K562 (cell line): ENCODE measurements at regions not wholly inside any gene's neighbourhood (a gene's known extent, or its start where the extent isn't known, plus 50 kb on each side); places are given as distances from the start of the nearest gene placed in this dataset.

ENCODE experiments used
- ATAC-seq: fragments of 200-7000 bp; cut with Tn5 transposase; 3 replicates; pipeline ENCODE4 v1.9.1; 2020; ENCODE audit warnings: moderate library complexity
- BruUV-seq: library from RNA; stranded (reverse); fragments of 400-500 nt; replicated peaks from 2 replicates; lab custom pipeline; 2021; lab: Mats Ljungman, UMichigan
- CTCF ChIA-PET: fragments of 300-600 bp; formaldehyde crosslinking; extraction: SDS; loops from one replicate; lab custom pipeline; 2021; ENCODE audit warnings: low intra/inter-chr PET ratio; lab: Yijun Ruan, JAX
- POLR2A ChIA-PET: fragments of 300-600, 350-650 bp; sonication (Branson Sonifier 250); formaldehyde crosslinking; extraction: SDS; loops from one replicate; lab custom pipeline; 2021; ENCODE audit warnings: antibody characterized with exemption, inconsistent platforms; lab: Yijun Ruan, JAX
- DNase-seq, 4 experiments: peaks; one replicate each; pipeline versions ENCODE4 v3.0.0 to v3.0.0-alpha.2; 2011 to 2018; ENCODE audit warnings: low spot score in 3 of 4, mixed read lengths in 3 of 4; ENCODE audit errors: extremely low read depth in 1 of 4
- FAIRE-seq: peaks from 2 replicates; lab custom pipeline; 2011; peaks lifted over from hg19 to GRCh38; lab: Jason Lieb, UNC
- H2AFZ ChIP-seq: 2 replicates; pipeline ENCODE4 v1.6.0; 2011; ENCODE audit warnings: low read depth, low read length, control low read depth, inconsistent platforms
- H3K27ac ChIP-seq: fragments of 200-600 bp; 3 replicates; pipeline ENCODE4 v1.8.0; 2011; ENCODE audit warnings: low read depth, mild to moderate bottlenecking, control low read depth, inconsistent platforms, low read length, moderate library complexity, mixed read lengths; ENCODE audit errors: extremely low read depth
- H3K27me3 ChIP-seq, 2 experiments: fragments of 300-600 bp in 1 of 2; 2 replicates in 1 of 2; 3 replicates in 1 of 2; pipeline versions ENCODE4 v1.6.0 to v1.8.0; 2011; ENCODE audit warnings: inconsistent platforms in 2 of 2, low read length in 2 of 2, mild to moderate bottlenecking in 1 of 2, mixed read lengths in 1 of 2, moderate library complexity in 1 of 2; ENCODE audit not compliant: control insufficient read depth in 2 of 2, insufficient read depth in 2 of 2
- H3K36me3 ChIP-seq: fragments of 300-600 bp; 3 replicates; pipeline ENCODE4 v1.8.0; 2011; ENCODE audit warnings: mild to moderate bottlenecking, low read length, inconsistent platforms; ENCODE audit not compliant: control insufficient read depth, insufficient read depth
- H3K4me1 ChIP-seq, 2 experiments: fragments of 200-600 bp in 1 of 2; replicated peaks in 1 of 2; 2 replicates in 1 of 2; 3 replicates in 1 of 2; pipeline versions ENCODE4 v1.5.1 to v1.8.0; 2011; ENCODE audit warnings: inconsistent platforms in 2 of 2, low read length in 2 of 2, mild to moderate bottlenecking in 1 of 2, mixed read lengths in 1 of 2, moderate library complexity in 1 of 2; ENCODE audit not compliant: control insufficient read depth in 2 of 2, insufficient read depth in 2 of 2
- H3K4me2 ChIP-seq: 2 replicates; pipeline ENCODE4 v1.6.1; 2011; ENCODE audit warnings: low read length, control low read depth, inconsistent platforms, mixed read lengths; ENCODE audit not compliant: insufficient read depth
- H3K4me3 ChIP-seq: fragments of 200-600 bp; sonication (generic), shearing (Covaris generic); 2 replicates; pipeline ENCODE4 v1.5.1; 2016; ENCODE audit warnings: control low read depth, inconsistent platforms
- H3K79me2 ChIP-seq: fragments of 200-600 bp; 3 replicates; pipeline ENCODE4 v1.8.0; 2011; ENCODE audit warnings: low read length, inconsistent platforms; ENCODE audit not compliant: control insufficient read depth, insufficient read depth
- H3K9ac ChIP-seq, 2 experiments: 2 replicates each; pipeline versions ENCODE4 v1.6.0 to v1.6.1; 2011; ENCODE audit warnings: low read depth in 2 of 2, low read length in 2 of 2, control low read depth in 1 of 2, inconsistent platforms in 1 of 2, mild to moderate bottlenecking in 1 of 2, mixed read lengths in 1 of 2; ENCODE audit not compliant: insufficient read depth in 1 of 2
- H3K9me1 ChIP-seq: one replicate; pipeline ENCODE4 v1.6.0; 2011; ENCODE audit warnings: inconsistent platforms, mild to moderate bottlenecking, low read length, moderate library complexity; ENCODE audit not compliant: control insufficient read depth, insufficient read depth
- H3K9me3 ChIP-seq: replicated peaks from 2 replicates; pipeline ENCODE4 v1.5.1; 2011; ENCODE audit warnings: low read depth, low read length, inconsistent platforms; ENCODE audit not compliant: control insufficient read depth, insufficient read depth
- H4K20me1 ChIP-seq: replicated peaks from 2 replicates; pipeline ENCODE4 v1.6.1; 2011; ENCODE audit warnings: low read length, inconsistent platforms, mixed read lengths; ENCODE audit not compliant: control insufficient read depth, insufficient read depth
- ADNP ChIP-seq: fragments of 200-800 bp; sonication (Bioruptor generic); IDR thresholded peaks from 2 replicates; pipeline ENCODE4 v1.6.1; 2016; ENCODE audit warnings: missing genetic modification characterization, missing compliant biosample characterization
- EHMT2 ChIP-seq: fragments of 450-650 bp; IDR thresholded peaks from 2 replicates; pipeline ENCODE4 v1.6.1; 2018; ENCODE audit warnings: antibody characterized with exemption
- GABPB2 ChIP-seq: fragments of 250-450 bp; sonication (Bioruptor Pico); conservative IDR thresholded peaks from 2 replicates; pipeline ENCODE4 v1.5.1; 2021; ENCODE audit warnings: mild to moderate bottlenecking
- JUNB ChIP-seq: fragments of 450-650 bp; formaldehyde crosslinking; conservative IDR thresholded peaks from 2 replicates; pipeline ENCODE4 v1.4.0; 2020; ENCODE audit warnings: mild to moderate bottlenecking
- MEIS2 ChIP-seq: fragments of 450-650 bp; IDR thresholded peaks from 2 replicates; pipeline ENCODE4 v1.6.1; 2014; ENCODE audit warnings: mild to moderate bottlenecking; ENCODE audit not compliant: partially characterized antibody
- MYC ChIP-seq, 2 experiments: fragments of 250-450 bp in 1 of 2; sonication (Bioruptor Pico) in 1 of 2; IDR thresholded peaks; 2 replicates each; pipeline versions ENCODE4 v1.5.1 to v1.6.1; 2012 to 2021; ENCODE audit warnings: low read depth in 2 of 2, borderline replicate concordance in 1 of 2, improper control_type of control experiment in 1 of 2, low read length in 1 of 2, mild to moderate bottlenecking in 1 of 2, moderate library complexity in 1 of 2
- NFATC3 ChIP-seq: fragments of 450-650 bp; IDR thresholded peaks from 2 replicates; pipeline ENCODE4 v1.6.1; 2017; ENCODE audit warnings: mild to moderate bottlenecking
- PCBP1 ChIP-seq: fragments of 200-400 bp; formaldehyde crosslinking; IDR thresholded peaks from 2 replicates; pipeline ENCODE4 v1.6.1; 2018; ENCODE audit warnings: mild to moderate bottlenecking, low read depth, low read length; ENCODE audit not compliant: poor library complexity, severe bottlenecking
- POLR3G ChIP-seq: IDR thresholded peaks from 2 replicates; pipeline ENCODE4 v1.6.1; 2011; ENCODE audit not compliant: insufficient read length, insufficient replicate concordance; ENCODE audit errors: extremely low read depth
- TCF7L2 ChIP-seq: fragments of 150-350 bp; IDR thresholded peaks from 2 replicates; pipeline ENCODE4 v1.6.1; 2016; ENCODE audit warnings: low read depth, mild to moderate bottlenecking, low read length, moderate library complexity
- TCFL5 ChIP-seq: fragments of 250-450 bp; sonication (Bioruptor Pico); conservative IDR thresholded peaks from 2 replicates; pipeline ENCODE4 v1.6.1; 2021; ENCODE audit warnings: mild to moderate bottlenecking, moderate library complexity, matching md5 sums
- ZC3H11A ChIP-seq: IDR thresholded peaks from 2 replicates; pipeline ENCODE4 v1.6.1; 2012; ENCODE audit warnings: low read depth, low read length, improper control_type of control experiment
- ZNF668 ChIP-seq: fragments of 250-450 bp; sonication (Bioruptor Pico); IDR thresholded peaks from 2 replicates; pipeline ENCODE4 v1.8.0; 2022; ENCODE audit warnings: mild to moderate bottlenecking, inconsistent platforms
- ZNF76 ChIP-seq: fragments of 250-450 bp; sonication (Bioruptor Pico); IDR thresholded peaks from 2 replicates; pipeline ENCODE4 v1.4.0; 2020; ENCODE audit warnings: mild to moderate bottlenecking, moderate library complexity, borderline replicate concordance
- ZNF830 ChIP-seq: fragments of 250-450 bp; sonication (Bioruptor Pico); IDR thresholded peaks from 2 replicates; pipeline ENCODE4 v1.5.0; 2021; ENCODE audit warnings: mild to moderate bottlenecking
- WGBS: fragments of 100-300 bp; shearing (Covaris generic); methylation state at CpG from one replicate; pipeline ENCODE4 v1.1.6; 2016; ENCODE audit warnings: low coverage, mixed read lengths; ENCODE audit not compliant: insufficient coverage; ENCODE audit errors: missing lambda C conversion rate; 5-methylcytosine and 5-hydroxymethylcytosine counted together
- in situ Hi-C: fragments of 300-500 bp; cut with MboI; formaldehyde crosslinking; loops from 4 replicates; pipeline ENCODE4 v1.15.0; 2018; ENCODE audit warnings: inconsistent platforms, mixed read lengths
- intact Hi-C: fragments of 100-400 bp; cut with micrococcal nuclease; formaldehyde crosslinking; loops from 2 replicates; pipeline ENCODE4 v1.14.2; 2022
- TF ChIP-seq, protein P1 (sequence below): fragments of 250-450 bp; sonication (Bioruptor Pico); IDR thresholded peaks from 2 replicates; pipeline ENCODE4 v1.8.0; 2021; ENCODE audit warnings: moderate library complexity, mild to moderate bottlenecking, inconsistent platforms
- TF ChIP-seq, protein P2 (sequence below): IDR thresholded peaks from 3 replicates; pipeline ENCODE4 v1.6.1; 2011; ENCODE audit warnings: borderline replicate concordance, mild to moderate bottlenecking; ENCODE audit not compliant: insufficient read length, insufficient read depth
- TF ChIP-seq, protein P3 (sequence below): fragments of 450-650 bp; IDR thresholded peaks from 2 replicates; pipeline ENCODE4 v1.7.0; 2016; ENCODE audit warnings: borderline replicate concordance
- TF ChIP-seq, protein P4 (sequence below): sonication (generic); formaldehyde crosslinking; IDR thresholded peaks from 2 replicates; pipeline ENCODE4 v1.8.1; 2023; ENCODE audit warnings: mild to moderate bottlenecking, missing genetic modification reagents

DNA sequence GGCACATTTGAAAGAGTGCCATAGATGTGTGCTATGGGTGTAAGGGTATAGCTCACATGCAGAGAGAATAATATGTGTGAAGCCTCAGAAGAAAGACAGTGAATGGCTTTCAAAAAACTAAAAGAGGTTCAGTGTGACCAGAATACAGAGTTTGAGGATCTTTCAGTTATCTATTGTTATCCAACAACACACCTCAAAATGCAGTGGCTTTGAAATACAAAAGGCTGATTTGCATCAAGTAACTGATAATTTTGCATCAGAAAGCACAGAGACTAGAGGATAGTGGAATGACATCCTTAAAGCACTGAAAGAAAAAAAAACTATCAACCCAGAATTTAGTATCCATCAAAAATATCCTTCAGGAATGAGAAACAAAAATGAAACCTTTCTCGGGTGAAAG lies 131.6 kb upstream of the IGF1 start:
- H3K9me3 ChIP-seq, result no peaks in the 10 kb centered on the region
- H3K27me3 ChIP-seq, result no peaks in the 10 kb centered on the region
- ATAC-seq (no peak), DNase-seq (no peak), FAIRE-seq (no peak)
- no peaks in the 10 kb centered on the region for H3K79me2 ChIP-seq
- no peak overlapping the region for H2AFZ ChIP-seq
- ChIA-PET POLR2A (no interaction called here), CTCF (no interaction called here)
- 0% methylated on average over 1 of the region's 1 CpG for WGBS
- H3K4me2 ChIP-seq, result no peak overlapping the region
- H3K4me1 ChIP-seq, result no peaks in the 10 kb centered on the region
- H3K9me1 ChIP-seq, result no peaks in the 10 kb centered on the region
- no peak overlapping the region for H3K4me3 ChIP-seq
- H3K36me3 ChIP-seq, result no peaks in the 10 kb centered on the region
- H3K27ac ChIP-seq, result no peak overlapping the region
- no TSS peak for BruUV-seq
- no peaks in the 10 kb centered on the region for H4K20me1 ChIP-seq
- in situ Hi-C loops (no loop called here), intact Hi-C loops (no loop called here)
- H3K9ac ChIP-seq, result no peak overlapping the region
- no peak for TF ChIP-seq EHMT2
- TF ChIP-seq, protein P1, sequence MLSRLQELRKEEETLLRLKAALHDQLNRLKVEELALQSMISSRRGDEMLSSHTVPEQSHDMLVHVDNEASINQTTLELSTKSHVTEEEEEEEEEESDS (CRISPR knock-in tag), result no peak
- TF ChIP-seq, protein P2, sequence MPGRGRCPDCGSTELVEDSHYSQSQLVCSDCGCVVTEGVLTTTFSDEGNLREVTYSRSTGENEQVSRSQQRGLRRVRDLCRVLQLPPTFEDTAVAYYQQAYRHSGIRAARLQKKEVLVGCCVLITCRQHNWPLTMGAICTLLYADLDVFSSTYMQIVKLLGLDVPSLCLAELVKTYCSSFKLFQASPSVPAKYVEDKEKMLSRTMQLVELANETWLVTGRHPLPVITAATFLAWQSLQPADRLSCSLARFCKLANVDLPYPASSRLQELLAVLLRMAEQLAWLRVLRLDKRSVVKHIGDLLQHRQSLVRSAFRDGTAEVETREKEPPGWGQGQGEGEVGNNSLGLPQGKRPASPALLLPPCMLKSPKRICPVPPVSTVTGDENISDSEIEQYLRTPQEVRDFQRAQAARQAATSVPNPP, result no peak
- TF ChIP-seq JUNB (CRISPR knock-in tag), result no peak
- TF ChIP-seq, protein P3, sequence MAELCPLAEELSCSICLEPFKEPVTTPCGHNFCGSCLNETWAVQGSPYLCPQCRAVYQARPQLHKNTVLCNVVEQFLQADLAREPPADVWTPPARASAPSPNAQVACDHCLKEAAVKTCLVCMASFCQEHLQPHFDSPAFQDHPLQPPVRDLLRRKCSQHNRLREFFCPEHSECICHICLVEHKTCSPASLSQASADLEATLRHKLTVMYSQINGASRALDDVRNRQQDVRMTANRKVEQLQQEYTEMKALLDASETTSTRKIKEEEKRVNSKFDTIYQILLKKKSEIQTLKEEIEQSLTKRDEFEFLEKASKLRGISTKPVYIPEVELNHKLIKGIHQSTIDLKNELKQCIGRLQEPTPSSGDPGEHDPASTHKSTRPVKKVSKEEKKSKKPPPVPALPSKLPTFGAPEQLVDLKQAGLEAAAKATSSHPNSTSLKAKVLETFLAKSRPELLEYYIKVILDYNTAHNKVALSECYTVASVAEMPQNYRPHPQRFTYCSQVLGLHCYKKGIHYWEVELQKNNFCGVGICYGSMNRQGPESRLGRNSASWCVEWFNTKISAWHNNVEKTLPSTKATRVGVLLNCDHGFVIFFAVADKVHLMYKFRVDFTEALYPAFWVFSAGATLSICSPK, result no peak
- no peak for TF ChIP-seq ZNF830 (CRISPR knock-in tag)
- no peak for TF ChIP-seq MEIS2
- no peak for TF ChIP-seq ADNP
- TF ChIP-seq ZNF668 (CRISPR knock-in tag), result no peak
- no peak for TF ChIP-seq POLR3G
- no peak for TF ChIP-seq TCFL5 (CRISPR knock-in tag)
- no peak for TF ChIP-seq PCBP1
- TF ChIP-seq ZNF76 (CRISPR knock-in tag), result no peak
- TF ChIP-seq GABPB2 (CRISPR knock-in tag), result no peak
- TF ChIP-seq NFATC3, result no peak
- no peak for TF ChIP-seq TCF7L2
- no peak for TF ChIP-seq MYC (IDR thresholded peaks at IDR 0.05; ENCODE audit: low read depth, low read length)
- no peak for TF ChIP-seq MYC (CRISPR knock-in tag; IDR thresholded peaks at IDR 0.05; ENCODE audit: borderline replicate concordance, low read depth)
- TF ChIP-seq ZC3H11A, result no peak
- TF ChIP-seq, protein P4, sequence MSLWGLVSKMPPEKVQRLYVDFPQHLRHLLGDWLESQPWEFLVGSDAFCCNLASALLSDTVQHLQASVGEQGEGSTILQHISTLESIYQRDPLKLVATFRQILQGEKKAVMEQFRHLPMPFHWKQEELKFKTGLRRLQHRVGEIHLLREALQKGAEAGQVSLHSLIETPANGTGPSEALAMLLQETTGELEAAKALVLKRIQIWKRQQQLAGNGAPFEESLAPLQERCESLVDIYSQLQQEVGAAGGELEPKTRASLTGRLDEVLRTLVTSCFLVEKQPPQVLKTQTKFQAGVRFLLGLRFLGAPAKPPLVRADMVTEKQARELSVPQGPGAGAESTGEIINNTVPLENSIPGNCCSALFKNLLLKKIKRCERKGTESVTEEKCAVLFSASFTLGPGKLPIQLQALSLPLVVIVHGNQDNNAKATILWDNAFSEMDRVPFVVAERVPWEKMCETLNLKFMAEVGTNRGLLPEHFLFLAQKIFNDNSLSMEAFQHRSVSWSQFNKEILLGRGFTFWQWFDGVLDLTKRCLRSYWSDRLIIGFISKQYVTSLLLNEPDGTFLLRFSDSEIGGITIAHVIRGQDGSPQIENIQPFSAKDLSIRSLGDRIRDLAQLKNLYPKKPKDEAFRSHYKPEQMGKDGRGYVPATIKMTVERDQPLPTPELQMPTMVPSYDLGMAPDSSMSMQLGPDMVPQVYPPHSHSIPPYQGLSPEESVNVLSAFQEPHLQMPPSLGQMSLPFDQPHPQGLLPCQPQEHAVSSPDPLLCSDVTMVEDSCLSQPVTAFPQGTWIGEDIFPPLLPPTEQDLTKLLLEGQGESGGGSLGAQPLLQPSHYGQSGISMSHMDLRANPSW, result no peak
